ENCODE measurements at regions not wholly inside any gene's neighbourhood (a gene's known extent, or its start where the extent isn't known, plus 50 kb on each side); places are given as distances from the start of the nearest gene placed in this dataset.

DNA sequence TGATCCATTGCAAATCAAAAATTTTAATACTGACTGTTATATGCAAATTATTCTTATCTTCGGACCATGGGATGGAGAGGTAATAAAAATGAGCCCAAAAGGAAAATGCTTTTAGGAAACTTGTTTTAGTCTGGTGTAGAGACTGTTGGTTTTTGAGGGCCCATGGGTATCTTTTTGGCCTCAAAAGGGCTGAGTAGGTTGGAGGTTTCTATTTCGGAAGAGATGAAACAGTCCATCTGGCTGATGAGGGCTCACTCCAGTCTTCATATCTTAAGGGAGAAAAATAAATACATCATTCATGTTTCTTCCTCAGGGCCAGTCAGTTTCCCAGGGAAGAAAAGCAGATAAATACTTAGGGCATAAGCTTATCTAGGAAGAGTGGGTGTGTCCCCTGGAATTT is 290.7 kb downstream of the RMST start:
- ATAC-seq (ENCODE audit: insufficient read depth, low FRiP score) (no peak), DNase-seq (no peak)
- Histone ChIP-seq H3K36me3 (ENCODE audit: control insufficient read depth in 4 of 4, insufficient read depth in 4 of 4, low read length in 4 of 4) (no peaks in the 10 kb centered on the region), H3K27me3 (ENCODE audit: control insufficient read depth in 3 of 3, insufficient read depth in 3 of 3, low read length in 2 of 3) (no peaks in the 10 kb centered on the region), H3K4me3 (no peak overlapping the region), H3K9ac (ENCODE audit: insufficient read depth in 1 of 2, low read length in 2 of 2) (no peak overlapping the region), H3K4me1 (ENCODE audit: control insufficient read depth in 5 of 5, insufficient read depth in 5 of 5, low read length in 5 of 5) (peaks cover 0 to 17% (median 0%) of the 10 kb centered on the region in 5 donors), H3K27ac (ENCODE audit: low read depth in 1 of 2, low read length in 1 of 2) (no peak overlapping the region), H3K9me3 (ENCODE audit: control insufficient read depth in 4 of 4, insufficient read depth in 3 of 4, low read length in 3 of 4) (no peaks in the 10 kb centered on the region)
- TF ChIP-seq CTCF (IDR thresholded peaks at IDR 0.05; ENCODE audit: control extremely low read depth, extremely low read depth) = no peak
- WGBS, 2 donors = 88 to 92% methylated on average over 2 of the region's 2 CpGs

DNA sequence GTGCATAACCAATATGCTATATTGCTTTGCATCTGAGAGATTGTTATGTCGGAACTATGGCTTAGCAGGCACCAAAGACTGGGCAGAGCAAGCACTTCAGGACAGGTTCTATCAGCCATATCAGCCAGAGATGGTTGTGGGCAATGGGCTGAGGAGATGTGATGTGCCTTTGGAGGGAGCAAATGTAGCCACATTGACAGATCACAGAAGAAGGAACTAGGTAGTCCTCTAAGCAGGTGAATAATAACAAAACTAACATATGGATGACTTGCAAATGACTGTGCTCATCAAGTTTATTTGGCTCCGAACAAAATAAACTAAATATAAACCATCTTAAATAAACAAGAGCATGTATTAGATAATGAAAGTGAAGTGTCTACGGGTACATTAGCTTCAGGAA is 291.7 kb downstream of the RMST start:
- Histone ChIP-seq H3K9me3 (ENCODE audit: control insufficient read depth in 4 of 4, insufficient read depth in 3 of 4, low read length in 3 of 4) (no peaks in the 10 kb centered on the region), H3K27me3 (ENCODE audit: control insufficient read depth in 3 of 3, insufficient read depth in 3 of 3, low read length in 2 of 3) (no peaks in the 10 kb centered on the region), H3K27ac (ENCODE audit: low read depth in 1 of 2, low read length in 1 of 2) (no peak overlapping the region), H3K36me3 (ENCODE audit: control insufficient read depth in 4 of 4, insufficient read depth in 4 of 4, low read length in 4 of 4) (no peaks in the 10 kb centered on the region), H3K4me3 (no peak overlapping the region), H3K9ac (ENCODE audit: insufficient read depth in 1 of 2, low read length in 2 of 2) (no peak overlapping the region), H3K4me1 (ENCODE audit: control insufficient read depth in 5 of 5, insufficient read depth in 5 of 5, low read length in 5 of 5) (peaks cover 0 to 16% (median 3%) of the 10 kb centered on the region in 5 donors)
- TF ChIP-seq CTCF (IDR thresholded peaks at IDR 0.05; ENCODE audit: control extremely low read depth, extremely low read depth) = no peak
- DNase-seq (no peak), ATAC-seq (ENCODE audit: insufficient read depth, low FRiP score) (no peak)
- WGBS, 2 donors = 68 to 82% methylated on average over 3 of the region's 3 CpGs

DNA sequence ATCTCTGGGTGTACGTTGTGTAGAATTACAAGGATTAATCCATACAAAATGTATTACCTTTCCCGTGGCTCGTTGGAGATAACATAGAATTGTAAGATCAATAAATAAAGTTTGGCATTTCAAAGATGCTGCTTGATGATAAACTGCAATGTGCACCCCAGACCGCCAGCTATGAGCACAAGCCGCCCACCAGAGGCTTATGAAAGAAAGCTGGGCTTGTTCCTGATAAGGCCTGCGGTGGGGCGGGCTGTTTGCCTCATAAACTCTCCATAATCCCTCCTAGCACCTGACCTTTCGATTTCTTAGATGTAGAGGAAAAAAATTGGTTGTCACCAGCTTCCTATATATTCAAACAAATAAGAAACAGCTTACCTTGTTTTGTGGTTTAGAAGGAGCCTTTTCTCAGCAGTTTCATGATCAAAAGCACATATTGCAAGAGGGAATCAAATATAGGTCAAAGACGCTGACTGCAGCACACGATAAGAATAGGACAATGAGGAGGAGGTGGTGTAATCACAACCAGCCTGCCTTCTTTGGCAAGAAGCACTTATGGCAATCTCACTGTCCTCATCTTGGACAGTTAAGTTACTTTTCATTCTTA is 293.6 kb downstream of the RMST start:
- ATAC-seq (ENCODE audit: insufficient read depth, low FRiP score) (no peak), DNase-seq (peak in 1 of 3 donors; percentile 4)
- no peaks in the 10 kb centered on the region for H3K9me3 ChIP-seq (ENCODE audit: control insufficient read depth in 4 of 4, insufficient read depth in 3 of 4, low read length in 3 of 4)
- WGBS, 2 donors = 77 to 82% methylated on average over 10 of the region's 10 CpGs
- H3K27me3 ChIP-seq (ENCODE audit: control insufficient read depth in 3 of 3, insufficient read depth in 3 of 3, low read length in 2 of 3) = no peaks in the 10 kb centered on the region
- peaks cover 0 to 16% (median 3%) of the 10 kb centered on the region in 5 donors for H3K4me1 ChIP-seq (ENCODE audit: control insufficient read depth in 5 of 5, insufficient read depth in 5 of 5, low read length in 5 of 5)
- H3K4me3 ChIP-seq = no peak overlapping the region
- H3K9ac ChIP-seq (ENCODE audit: insufficient read depth in 1 of 2, low read length in 2 of 2) = no peak overlapping the region
- H3K36me3 ChIP-seq (ENCODE audit: control insufficient read depth in 4 of 4, insufficient read depth in 4 of 4, low read length in 4 of 4) = no peaks in the 10 kb centered on the region
- no peak overlapping the region for H3K27ac ChIP-seq (ENCODE audit: low read depth in 1 of 2, low read length in 1 of 2)
- no peak for TF ChIP-seq CTCF (IDR thresholded peaks at IDR 0.05; ENCODE audit: control extremely low read depth, extremely low read depth)

DNA sequence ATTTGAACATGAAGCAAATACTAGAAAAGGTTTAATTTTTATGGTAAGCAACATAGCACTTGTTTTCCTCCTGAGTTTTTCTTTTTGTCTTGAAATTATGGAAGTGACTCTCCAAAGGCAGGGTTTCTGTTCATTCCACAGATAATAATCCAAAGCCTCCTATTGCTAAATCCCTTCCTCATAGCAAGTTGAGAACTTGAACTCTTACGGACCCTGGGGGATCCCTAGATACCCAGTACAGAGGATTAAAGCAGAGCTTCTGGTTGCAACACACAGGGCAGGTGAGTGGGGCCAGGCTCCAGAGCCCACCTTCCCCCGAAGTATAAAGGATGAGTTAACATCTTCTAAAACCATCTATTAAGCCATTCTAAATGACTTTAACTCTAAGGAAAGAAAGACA is 294.1 kb downstream of the RMST start:
- DNase-seq = no peak
- H3K9ac ChIP-seq (ENCODE audit: insufficient read depth in 1 of 2, low read length in 2 of 2) = no peak overlapping the region
- no peak overlapping the region for H3K4me3 ChIP-seq
- peaks cover 0 to 16% (median 3%) of the 10 kb centered on the region in 5 donors for H3K4me1 ChIP-seq (ENCODE audit: control insufficient read depth in 5 of 5, insufficient read depth in 5 of 5, low read length in 5 of 5)
- peak overlapping the region in 1 of 2 donors; percentile 66 for H3K27ac ChIP-seq (ENCODE audit: low read depth in 1 of 2, low read length in 1 of 2)
- TF ChIP-seq CTCF (IDR thresholded peaks at IDR 0.05; ENCODE audit: control extremely low read depth, extremely low read depth) = no peak
- ATAC-seq (ENCODE audit: insufficient read depth, low FRiP score) = no peak
- 83 to 92% methylated on average over 2 of the region's 2 CpGs for WGBS, 2 donors
- no peaks in the 10 kb centered on the region for H3K27me3 ChIP-seq (ENCODE audit: control insufficient read depth in 3 of 3, insufficient read depth in 3 of 3, low read length in 2 of 3)
- no peaks in the 10 kb centered on the region for H3K36me3 ChIP-seq (ENCODE audit: control insufficient read depth in 4 of 4, insufficient read depth in 4 of 4, low read length in 4 of 4)
- no peaks in the 10 kb centered on the region for H3K9me3 ChIP-seq (ENCODE audit: control insufficient read depth in 4 of 4, insufficient read depth in 3 of 4, low read length in 3 of 4)
